ENCODE measurements at regions not wholly inside any gene's neighbourhood (a gene's known extent, or its start where the extent isn't known, plus 50 kb on each side); places are given as distances from the start of the nearest gene placed in this dataset.

- DNase-seq, result peak; percentile 53
Observed at GRCh38 chr18:11553098-11553940, 56.1 kb upstream of the SLC35G4 start.

- DNase-seq, result no peak
Observed at GRCh38 chr18:11548916-11549551, 60.4 kb upstream of the SLC35G4 start.

- no peak for DNase-seq
Observed at GRCh38 chr18:11548396-11548795, 61.0 kb upstream of the SLC35G4 start.

- no peak for DNase-seq
Observed at GRCh38 chr18:11544060-11544633, 65.2 kb upstream of the SLC35G4 start.

GRCh38 chr18:11541179-11541578 lies 68.2 kb upstream of the SLC35G4 start:
- no peak for DNase-seq

GRCh38 chr18:11533942-11534496 lies 75.4 kb upstream of the SLC35G4 start:
- DNase-seq, result no peak

- no peak for DNase-seq
Observed at GRCh38 chr18:11533513-11533890, 75.9 kb upstream of the SLC35G4 start.

GRCh38 chr18:11532758-11533512 lies 76.5 kb upstream of the SLC35G4 start:
- no peak for DNase-seq

- DNase-seq, result no peak
Observed at GRCh38 chr18:11529081-11529480, 80.3 kb upstream of the SLC35G4 start.

GRCh38 chr18:11526675-11527074 lies 82.7 kb upstream of the SLC35G4 start:
- DNase-seq, result no peak

GRCh38 chr18:11523804-11524203 lies 85.6 kb upstream of the SLC35G4 start:
- DNase-seq, result no peak

- DNase-seq, result no peak
Observed at GRCh38 chr18:11522992-11523391, 86.4 kb upstream of the SLC35G4 start.

- DNase-seq, result no peak
Observed at GRCh38 chr18:11521853-11522252, 87.5 kb upstream of the SLC35G4 start.

- no peak for DNase-seq
Observed at GRCh38 chr18:11520536-11520935, 88.9 kb upstream of the SLC35G4 start.

GRCh38 chr18:11518788-11519685 lies 90.4 kb upstream of the SLC35G4 start:
- peak; percentile 59 for DNase-seq

GRCh38 chr18:11517704-11518103 lies 91.7 kb upstream of the SLC35G4 start:
- no peak for DNase-seq

- DNase-seq, result no peak
Observed at GRCh38 chr18:11516751-11517503, 92.5 kb upstream of the SLC35G4 start.

GRCh38 chr18:11514267-11514666 lies 95.1 kb upstream of the SLC35G4 start:
- no peak for DNase-seq

GRCh38 chr18:11512096-11513025 lies 97.0 kb upstream of the SLC35G4 start:
- DNase-seq, result no peak

Data from activated CD4-positive, alpha-beta T cell treated with anti-CD3 and anti-CD28 coated beads, Interleukin-2, amount 50 U/mL, for 16 hours (primary cell).